Ascending aorta (tissue), 2 donors: ENCODE measurements at regions not wholly inside any gene's neighbourhood (a gene's known extent, or its start where the extent isn't known, plus 50 kb on each side); places are given as distances from the start of the nearest gene placed in this dataset.

Source experiments
- DNase-seq, 2 donors: peaks; one replicate each; pipeline ENCODE4 v3.0.0-alpha.2; 2019; ENCODE audit warnings: low spot score in 2 of 2
- H3K27ac ChIP-seq, 2 donors: fragments of 200-600 bp; sonication (generic); one replicate each; pipeline ENCODE4 v1.5.1; 2016 to 2017; ENCODE audit warnings: mild to moderate bottlenecking in 1 of 2
- H3K27me3 ChIP-seq: fragments of 200-600 bp; sonication (generic); one replicate; pipeline ENCODE4 v1.5.1; 2017
- H3K36me3 ChIP-seq, 2 donors: fragments of 200-600 bp; sonication (generic); one replicate each; pipeline ENCODE4 v1.5.1; 2016
- H3K4me1 ChIP-seq, 2 donors: fragments of 200-600 bp; sonication (generic); one replicate each; pipeline ENCODE4 v1.5.1; 2016 to 2017; ENCODE audit warnings: mild to moderate bottlenecking in 1 of 2
- H3K4me3 ChIP-seq, 2 donors: fragments of 200-600 bp; sonication (generic); one replicate each; pipeline ENCODE4 v1.5.1; 2016 to 2017; ENCODE audit warnings: mild to moderate bottlenecking in 1 of 2
- H3K9me3 ChIP-seq, 2 donors: fragments of 200-600 bp; sonication (generic); one replicate each; pipeline ENCODE4 v1.5.1; 2016
- CTCF ChIP-seq, 3 experiments: fragments of 200-600 bp in 2 of 3; fragments of 450-650 bp in 1 of 3; sonication (generic) in 2 of 3; IDR thresholded peaks; one replicate each; pipeline ENCODE4 v1.5.1; 2016 to 2019; ENCODE audit warnings: antibody characterized with exemption in 3 of 3, mild to moderate bottlenecking in 1 of 3, moderate library complexity in 1 of 3
- intact Hi-C: fragments of 100-400 bp; cut with DNase I; formaldehyde crosslinking; loops from one replicate; pipeline ENCODE4 v1.15.1; 2023

DNA sequence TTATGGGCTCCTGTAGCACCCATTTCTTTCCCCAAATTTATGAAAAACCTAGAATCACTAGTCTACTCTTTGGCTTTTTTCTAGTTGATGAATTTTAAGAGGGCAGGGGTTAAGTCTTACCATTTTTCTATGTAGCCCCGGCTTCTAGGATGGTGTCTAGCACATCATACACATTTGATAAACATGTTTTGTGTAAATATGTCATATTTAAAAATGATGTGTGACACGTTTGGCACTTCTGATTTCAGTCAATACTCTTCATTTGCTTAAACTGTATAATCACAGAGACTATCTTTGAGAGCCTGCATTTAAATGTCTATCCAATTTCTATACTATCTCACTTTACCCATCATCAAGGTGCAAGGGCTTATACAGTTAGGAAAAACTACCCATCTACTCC is 331.1 kb downstream of the TDRD15 start:
- no peak for TF ChIP-seq CTCF (IDR thresholded peaks at IDR 0.05)
- Histone ChIP-seq H3K4me3 (no peak overlapping the region), H3K27ac (no peak overlapping the region), H3K36me3 (no peaks in the 10 kb centered on the region), H3K9me3 (no peaks in the 10 kb centered on the region), H3K27me3 (no peaks in the 10 kb centered on the region), H3K4me1 (no peaks in the 10 kb centered on the region)
- intact Hi-C loops, result no loop called here
- no peak for DNase-seq

DNA sequence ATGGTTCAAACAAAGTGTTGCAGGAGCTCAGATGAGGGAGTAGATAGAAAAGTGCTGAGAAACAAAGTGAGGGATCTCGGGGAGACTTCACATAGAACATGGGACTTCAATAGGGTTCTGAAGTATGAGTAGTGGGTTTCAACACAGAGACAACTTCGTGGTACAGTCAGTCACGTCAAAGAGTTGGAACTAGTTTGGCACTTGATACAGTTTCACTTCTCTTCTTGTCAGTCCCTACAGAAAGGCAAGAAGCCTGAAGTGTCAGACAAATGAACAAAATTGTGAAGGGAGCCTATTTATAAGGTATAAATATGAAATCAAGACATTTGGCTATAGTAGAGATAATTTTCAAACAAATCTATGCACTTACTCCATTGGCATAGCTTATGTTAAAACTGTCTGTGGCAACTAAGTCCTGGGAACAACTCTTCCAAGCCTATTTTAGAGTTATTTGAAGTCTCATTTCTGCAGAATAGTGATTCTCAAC is 338.0 kb downstream of the TDRD15 start:
- no peak for DNase-seq
- intact Hi-C loops, result no loop called here
- Histone ChIP-seq H3K27ac (no peak overlapping the region), H3K4me3 (no peak overlapping the region), H3K4me1 (no peaks in the 10 kb centered on the region), H3K36me3 (no peaks in the 10 kb centered on the region), H3K27me3 (no peaks in the 10 kb centered on the region), H3K9me3 (no peaks in the 10 kb centered on the region)
- no peak for TF ChIP-seq CTCF (IDR thresholded peaks at IDR 0.05)

- Histone ChIP-seq H3K27ac (no peak overlapping the region), H3K9me3 (no peaks in the 10 kb centered on the region), H3K36me3 (no peaks in the 10 kb centered on the region), H3K4me1 (no peaks in the 10 kb centered on the region), H3K27me3 (no peaks in the 10 kb centered on the region), H3K4me3 (no peak overlapping the region)
- intact Hi-C loops, result no loop called here
- no peak for DNase-seq
- no peak for TF ChIP-seq CTCF (IDR thresholded peaks at IDR 0.05)
Measured at GRCh38 chr2:21466341-21466927, 342.7 kb downstream of the TDRD15 start.

DNA sequence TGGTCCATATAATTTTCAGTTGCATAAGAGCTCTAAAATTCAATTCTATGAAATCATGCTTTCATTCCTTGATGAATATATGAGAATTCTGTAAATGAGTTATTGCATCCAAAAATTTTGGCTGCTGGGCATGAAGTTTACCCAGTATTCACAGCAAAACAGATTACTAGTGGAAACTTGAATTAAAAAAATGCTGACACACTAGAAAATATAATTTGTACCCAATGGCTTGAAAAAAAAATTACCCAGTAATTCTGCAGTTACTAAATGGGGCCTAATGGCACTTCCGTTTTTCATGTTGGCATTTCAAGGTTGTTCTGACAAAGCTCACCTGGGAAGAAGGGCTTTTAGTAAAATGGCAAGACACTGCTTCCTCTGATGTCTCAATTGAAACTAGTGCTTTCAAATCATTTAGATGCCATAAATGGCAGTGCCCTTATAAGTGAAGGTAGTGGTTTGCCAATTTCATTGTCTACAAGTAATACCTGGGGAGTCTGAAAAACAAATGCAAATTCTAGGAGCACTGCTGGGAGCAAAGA is 343.6 kb downstream of the TDRD15 start:
- no peak for DNase-seq
- Histone ChIP-seq H3K4me1 (no peaks in the 10 kb centered on the region), H3K4me3 (no peak overlapping the region), H3K36me3 (no peaks in the 10 kb centered on the region), H3K27ac (no peak overlapping the region), H3K27me3 (no peaks in the 10 kb centered on the region), H3K9me3 (no peaks in the 10 kb centered on the region)
- intact Hi-C loops, result no loop called here
- no peak for TF ChIP-seq CTCF (IDR thresholded peaks at IDR 0.05)

- Histone ChIP-seq H3K36me3 (no peaks in the 10 kb centered on the region), H3K4me3 (no peak overlapping the region), H3K9me3 (no peaks in the 10 kb centered on the region), H3K27ac (no peak overlapping the region), H3K27me3 (no peaks in the 10 kb centered on the region), H3K4me1 (no peaks in the 10 kb centered on the region)
- no peak for TF ChIP-seq CTCF (IDR thresholded peaks at IDR 0.05)
- no peak for DNase-seq
- intact Hi-C loops, result no loop called here
Measured at GRCh38 chr2:21467910-21468309, 344.1 kb downstream of the TDRD15 start.

DNA sequence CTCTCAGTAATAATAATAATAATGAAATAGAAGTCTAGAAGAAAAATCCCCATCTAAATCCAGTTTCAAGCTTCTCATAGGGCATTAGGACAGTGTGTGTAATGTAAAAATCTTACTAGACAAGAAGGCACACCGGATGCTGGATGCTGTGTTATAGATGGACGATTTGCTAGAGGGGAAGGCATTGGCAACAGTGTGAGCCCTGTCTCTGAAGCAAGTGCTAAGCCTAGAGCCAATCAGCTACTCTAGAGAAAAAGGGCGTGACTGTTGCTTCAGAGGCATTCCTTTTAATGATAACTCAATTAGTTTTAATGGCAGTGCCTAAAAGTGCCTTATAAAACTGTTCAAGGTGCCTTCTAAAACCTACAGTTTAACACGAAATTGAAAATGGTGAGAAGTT is 344.9 kb downstream of the TDRD15 start:
- no peak for DNase-seq
- intact Hi-C loops, result no loop called here
- TF ChIP-seq CTCF (IDR thresholded peaks at IDR 0.05), result no peak
- no peak overlapping the region for H3K4me3 ChIP-seq
- no peaks in the 10 kb centered on the region for H3K4me1 ChIP-seq
- no peaks in the 10 kb centered on the region for H3K9me3 ChIP-seq
- no peaks in the 10 kb centered on the region for H3K27me3 ChIP-seq
- no peaks in the 10 kb centered on the region for H3K36me3 ChIP-seq
- no peak overlapping the region for H3K27ac ChIP-seq
